ENCODE measurements at regions not wholly inside any gene's neighbourhood (a gene's known extent, or its start where the extent isn't known, plus 50 kb on each side); places are given as distances from the start of the nearest gene placed in this dataset.

DNA sequence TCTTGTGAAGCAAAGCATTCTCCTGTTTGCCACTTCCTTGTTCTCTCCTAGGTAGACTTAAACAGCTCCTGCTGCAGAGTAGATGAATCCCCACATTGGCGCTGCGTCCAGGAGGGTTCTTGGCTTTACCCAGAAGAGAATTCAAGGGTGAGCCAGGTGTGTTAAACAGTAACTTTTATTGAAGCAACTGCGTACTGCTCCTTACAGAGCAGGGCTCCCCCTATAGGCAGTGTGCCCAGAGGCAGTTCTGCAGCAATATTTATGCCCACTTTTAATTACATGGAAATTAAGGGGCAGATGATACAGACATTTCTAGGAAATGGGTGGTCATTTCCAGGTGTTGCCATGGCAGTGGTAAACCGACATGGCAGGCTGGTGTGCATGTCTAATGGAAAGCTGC lies 987.6 kb upstream of the RBFOX1 start:
- no peak overlapping the region for H3K27ac Mint-ChIP-seq
- no peak overlapping the region for H3K4me3 Mint-ChIP-seq
- H3K27me3 Mint-ChIP-seq = peaks cover 11% of the 10 kb centered on the region
- TF ChIP-seq, protein P1, sequence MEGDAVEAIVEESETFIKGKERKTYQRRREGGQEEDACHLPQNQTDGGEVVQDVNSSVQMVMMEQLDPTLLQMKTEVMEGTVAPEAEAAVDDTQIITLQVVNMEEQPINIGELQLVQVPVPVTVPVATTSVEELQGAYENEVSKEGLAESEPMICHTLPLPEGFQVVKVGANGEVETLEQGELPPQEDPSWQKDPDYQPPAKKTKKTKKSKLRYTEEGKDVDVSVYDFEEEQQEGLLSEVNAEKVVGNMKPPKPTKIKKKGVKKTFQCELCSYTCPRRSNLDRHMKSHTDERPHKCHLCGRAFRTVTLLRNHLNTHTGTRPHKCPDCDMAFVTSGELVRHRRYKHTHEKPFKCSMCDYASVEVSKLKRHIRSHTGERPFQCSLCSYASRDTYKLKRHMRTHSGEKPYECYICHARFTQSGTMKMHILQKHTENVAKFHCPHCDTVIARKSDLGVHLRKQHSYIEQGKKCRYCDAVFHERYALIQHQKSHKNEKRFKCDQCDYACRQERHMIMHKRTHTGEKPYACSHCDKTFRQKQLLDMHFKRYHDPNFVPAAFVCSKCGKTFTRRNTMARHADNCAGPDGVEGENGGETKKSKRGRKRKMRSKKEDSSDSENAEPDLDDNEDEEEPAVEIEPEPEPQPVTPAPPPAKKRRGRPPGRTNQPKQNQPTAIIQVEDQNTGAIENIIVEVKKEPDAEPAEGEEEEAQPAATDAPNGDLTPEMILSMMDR (conservative IDR thresholded peaks at IDR 0.05) = peak; percentile 33
- no peak for DNase-seq (ENCODE audit: extremely low spot score, unreplicated experiment)
- H3K4me1 Mint-ChIP-seq (ENCODE audit: unreplicated experiment) = no peaks in the 10 kb centered on the region
- H3K9me3 Mint-ChIP-seq = peaks cover 3% of the 10 kb centered on the region
- no peaks in the 10 kb centered on the region for H3K36me3 Mint-ChIP-seq

DNA sequence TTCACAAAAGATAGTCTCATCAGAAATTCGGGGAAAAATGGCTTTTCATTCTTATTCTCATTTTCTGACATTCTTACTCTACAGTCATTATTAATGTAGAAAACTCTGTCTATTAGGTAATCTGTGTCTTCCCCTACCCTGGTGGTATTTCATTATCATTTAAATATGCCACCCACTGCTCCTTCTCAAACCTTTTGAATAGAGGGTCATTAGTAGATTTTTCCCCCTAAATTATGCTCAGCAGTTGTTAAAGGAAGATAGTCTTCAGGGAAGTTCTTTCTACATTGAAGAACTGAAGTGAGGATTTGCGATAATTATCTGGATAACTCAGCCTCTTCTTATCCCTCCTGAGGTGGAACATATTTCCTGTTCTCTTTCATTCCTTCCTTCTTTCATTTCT lies 989.5 kb upstream of the RBFOX1 start:
- peaks cover 3% of the 10 kb centered on the region for H3K9me3 Mint-ChIP-seq
- H3K27me3 Mint-ChIP-seq = peaks cover 11% of the 10 kb centered on the region

DNA sequence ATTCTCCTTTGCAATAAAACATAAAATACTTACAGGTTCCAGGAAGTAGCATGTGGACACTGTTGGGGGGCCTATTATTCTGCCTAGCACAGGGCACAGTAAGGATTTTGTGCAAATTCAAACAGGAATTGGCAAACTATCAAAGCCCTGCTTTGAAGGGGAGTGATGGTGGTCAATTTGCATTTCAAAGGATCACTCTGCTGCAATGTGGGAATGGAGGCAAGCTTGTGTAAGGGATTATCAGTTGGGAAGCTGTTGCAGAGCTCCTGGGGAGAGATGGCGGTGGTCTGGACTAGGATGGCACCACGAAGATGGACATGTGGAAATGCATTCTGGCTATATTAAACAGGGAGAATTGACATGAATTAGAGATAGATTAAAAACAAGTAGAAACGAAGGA lies 990.7 kb upstream of the RBFOX1 start:
- H3K9me3 Mint-ChIP-seq = peaks cover 3% of the 10 kb centered on the region
- no peaks in the 10 kb centered on the region for H3K36me3 Mint-ChIP-seq
- peaks cover 11% of the 10 kb centered on the region for H3K27me3 Mint-ChIP-seq
- H3K4me3 Mint-ChIP-seq = no peak overlapping the region
- TF ChIP-seq, protein P1 (conservative IDR thresholded peaks at IDR 0.05) = no peak
- DNase-seq (ENCODE audit: extremely low spot score, unreplicated experiment) = no peak
- H3K4me1 Mint-ChIP-seq (ENCODE audit: unreplicated experiment) = no peaks in the 10 kb centered on the region
- H3K27ac Mint-ChIP-seq = no peak overlapping the region

More for the DNA sequence above, 989.5 kb upstream of the RBFOX1 start:
- Mint-ChIP-seq H3K36me3 (no peaks in the 10 kb centered on the region), H3K4me1 (ENCODE audit: unreplicated experiment) (no peaks in the 10 kb centered on the region), H3K27ac (no peak overlapping the region), H3K4me3 (no peak overlapping the region)
- TF ChIP-seq, protein P1 (conservative IDR thresholded peaks at IDR 0.05) = no peak
- DNase-seq (ENCODE audit: extremely low spot score, unreplicated experiment) = no peak

DNA sequence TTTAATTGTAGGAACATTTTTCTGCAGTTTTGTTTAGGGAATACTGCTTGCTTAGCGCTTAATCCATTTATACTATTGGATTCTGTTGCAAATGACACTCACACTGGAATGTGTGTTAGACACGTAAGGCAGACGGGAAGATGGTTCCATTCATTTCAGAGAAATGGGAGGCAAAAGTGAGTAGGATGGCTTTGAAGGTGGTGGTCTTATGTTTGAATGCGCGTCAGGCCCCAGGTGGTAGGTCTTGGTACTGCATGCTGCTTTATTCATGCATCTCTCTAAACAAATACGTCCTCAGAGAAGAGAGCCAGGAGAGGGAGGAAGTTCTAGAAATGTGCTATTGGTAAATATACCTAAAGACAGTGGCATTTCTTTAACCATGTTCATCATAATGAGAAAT lies 997.6 kb upstream of the RBFOX1 start:
- H3K27ac Mint-ChIP-seq = no peak overlapping the region

DNA sequence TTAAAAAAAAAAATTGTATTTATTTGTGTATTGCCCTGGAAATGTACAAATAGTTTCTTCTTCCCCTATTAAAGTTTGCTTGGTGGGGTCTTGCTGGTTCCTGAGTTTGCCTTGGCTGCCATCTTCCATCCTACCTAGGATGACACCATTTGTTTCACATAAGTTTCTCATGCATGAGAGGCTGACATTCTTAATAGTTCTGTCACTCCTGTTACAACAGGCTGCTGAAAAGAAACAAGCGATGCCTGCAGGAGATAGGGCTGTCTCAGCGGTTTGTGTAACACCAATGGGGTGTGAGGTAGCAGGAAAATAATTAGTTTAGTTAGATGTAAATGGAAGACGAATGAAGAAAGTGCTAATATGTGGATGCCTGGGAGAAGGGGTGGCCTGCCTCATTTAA lies 1000.9 kb upstream of the RBFOX1 start:
- H3K27me3 Mint-ChIP-seq = no peaks in the 10 kb centered on the region
- DNase-seq (ENCODE audit: extremely low spot score, unreplicated experiment) = no peak

More for the DNA sequence above, 997.6 kb upstream of the RBFOX1 start:
- H3K36me3 Mint-ChIP-seq = no peaks in the 10 kb centered on the region
- H3K9me3 Mint-ChIP-seq = no peaks in the 10 kb centered on the region
- TF ChIP-seq, protein P1 (conservative IDR thresholded peaks at IDR 0.05) = peak; percentile 78
- no peak for DNase-seq (ENCODE audit: extremely low spot score, unreplicated experiment)
- H3K4me1 Mint-ChIP-seq (ENCODE audit: unreplicated experiment) = no peaks in the 10 kb centered on the region
- no peak overlapping the region for H3K4me3 Mint-ChIP-seq
- no peaks in the 10 kb centered on the region for H3K27me3 Mint-ChIP-seq

More for the DNA sequence above, 1000.9 kb upstream of the RBFOX1 start:
- Mint-ChIP-seq H3K27ac (no peak overlapping the region), H3K9me3 (no peaks in the 10 kb centered on the region), H3K36me3 (no peaks in the 10 kb centered on the region), H3K4me3 (no peak overlapping the region), H3K4me1 (ENCODE audit: unreplicated experiment) (no peaks in the 10 kb centered on the region)
- TF ChIP-seq, protein P1 (conservative IDR thresholded peaks at IDR 0.05) = no peak
